MM.1S (cell line): ENCODE measurements at regions not wholly inside any gene's neighbourhood (a gene's known extent, or its start where the extent isn't known, plus 50 kb on each side); places are given as distances from the start of the nearest gene placed in this dataset.

Source experiments
- DNase-seq: peaks from one replicate; pipeline ENCODE4 v3.0.0-alpha.2; 2015
- H2AFZ ChIP-seq: fragments of 300-600 bp; sonication (generic); 2 replicates; pipeline ENCODE4 v1.6.0; 2016; ENCODE audit warnings: antibody characterized with exemption, low read length
- H3F3A ChIP-seq: fragments of 300-600 bp; sonication (generic); 2 replicates; pipeline ENCODE4 v1.6.1; 2016; ENCODE audit warnings: mild to moderate bottlenecking, antibody characterized with exemption, low read length, moderate library complexity, mixed read lengths; ENCODE audit not compliant: insufficient read depth
- H3K27ac ChIP-seq: fragments of 300-600 bp; sonication (generic); 2 replicates; pipeline ENCODE4 v1.5.1; 2016; ENCODE audit warnings: mild to moderate bottlenecking, low read length
- H3K27me3 ChIP-seq: fragments of 300-600 bp; sonication (generic); replicated peaks from 2 replicates; pipeline ENCODE4 v1.6.0; 2016; ENCODE audit warnings: low read length; ENCODE audit not compliant: insufficient read depth
- H3K36me3 ChIP-seq: fragments of 300-600 bp; sonication (generic); replicated peaks from 2 replicates; pipeline ENCODE4 v1.6.1; 2016; ENCODE audit warnings: mild to moderate bottlenecking, low read length, mixed read lengths; ENCODE audit not compliant: insufficient read depth
- H3K4me1 ChIP-seq: fragments of 300-600 bp; sonication (generic); 2 replicates; pipeline ENCODE4 v1.6.1; 2016; ENCODE audit warnings: low read length, mixed read lengths
- H3K4me2 ChIP-seq: fragments of 300-600 bp; sonication (generic); 2 replicates; pipeline ENCODE4 v1.6.0; 2016; ENCODE audit warnings: low read depth, low read length
- H3K4me3 ChIP-seq: fragments of 300-600 bp; sonication (generic); 2 replicates; pipeline ENCODE4 v1.5.1; 2016; ENCODE audit warnings: low read length, mixed read lengths
- H3K79me2 ChIP-seq: fragments of 300-600 bp; sonication (generic); 2 replicates; pipeline ENCODE4 v1.6.1; 2016; ENCODE audit warnings: mixed run types, low read length, mixed read lengths
- H3K9ac ChIP-seq: fragments of 300-600 bp; sonication (generic); 2 replicates; pipeline ENCODE4 v1.6.1; 2016; ENCODE audit warnings: low read length, mixed read lengths
- H3K9me2 ChIP-seq: fragments of 300-600 bp; sonication (generic); replicated peaks from 2 replicates; pipeline ENCODE4 v1.6.1; 2016; ENCODE audit warnings: mild to moderate bottlenecking, low read length, mixed read lengths; ENCODE audit not compliant: insufficient read depth
- H3K9me3 ChIP-seq: fragments of 300-600 bp; sonication (generic); replicated peaks from 2 replicates; pipeline ENCODE4 v1.6.1; 2016; ENCODE audit warnings: mild to moderate bottlenecking, low read length, mixed read lengths; ENCODE audit not compliant: insufficient read depth
- H4K20me1 ChIP-seq: fragments of 300-600 bp; sonication (generic); 2 replicates; pipeline ENCODE4 v1.6.1; 2016; ENCODE audit warnings: mild to moderate bottlenecking, low read length, moderate library complexity, mixed read lengths; ENCODE audit not compliant: insufficient read depth
- CTCF ChIP-seq: fragments of 300-600 bp; sonication (generic); IDR thresholded peaks from 2 replicates; pipeline ENCODE4 v1.5.1; 2016; ENCODE audit warnings: antibody characterized with exemption, low read length, mixed read lengths
- EZH2 ChIP-seq: fragments of 300-600 bp; sonication (generic); optimal IDR thresholded peaks from 2 replicates; pipeline ENCODE3; 2017; ENCODE audit warnings: low read depth, mild to moderate bottlenecking, antibody characterized with exemption, low read length, mixed read lengths
- EZH2phosphoT487 ChIP-seq: fragments of 300-600 bp; sonication (generic); IDR thresholded peaks from 2 replicates; pipeline ENCODE4 v1.6.1; 2018; ENCODE audit warnings: antibody characterized with exemption, low read length

GRCh38 chr12:105748806-105749600 lies 389.8 kb downstream of the NUAK1 start:
- Histone ChIP-seq H3K4me2 (no peak overlapping the region), H3K79me2 (no peaks in the 10 kb centered on the region), H3F3A (no peaks in the 10 kb centered on the region), H3K4me1 (no peaks in the 10 kb centered on the region), H3K36me3 (no peaks in the 10 kb centered on the region), H2AFZ (no peak overlapping the region), H3K4me3 (no peak overlapping the region), H3K27me3 (no peaks in the 10 kb centered on the region), H3K9ac (no peak overlapping the region), H3K27ac (no peak overlapping the region), H3K9me2 (no peaks in the 10 kb centered on the region), H3K9me3 (no peaks in the 10 kb centered on the region), H4K20me1 (no peaks in the 10 kb centered on the region)
- TF ChIP-seq EZH2phosphoT487, result no peak
- TF ChIP-seq CTCF, result no peak
- TF ChIP-seq EZH2, result no peak
- no peak for DNase-seq

- H2AFZ ChIP-seq, result no peak overlapping the region
- H3K9me2 ChIP-seq, result no peaks in the 10 kb centered on the region
- H3K4me2 ChIP-seq, result no peak overlapping the region
- H4K20me1 ChIP-seq, result no peaks in the 10 kb centered on the region
- no peak overlapping the region for H3K9ac ChIP-seq
- no peaks in the 10 kb centered on the region for H3K79me2 ChIP-seq
- DNase-seq, result no peak
- no peaks in the 10 kb centered on the region for H3K27me3 ChIP-seq
- no peaks in the 10 kb centered on the region for H3K36me3 ChIP-seq
- H3K9me3 ChIP-seq, result no peaks in the 10 kb centered on the region
- no peaks in the 10 kb centered on the region for H3K4me1 ChIP-seq
- no peak overlapping the region for H3K27ac ChIP-seq
- no peak overlapping the region for H3K4me3 ChIP-seq
- TF ChIP-seq CTCF (no peak), EZH2phosphoT487 (no peak), EZH2 (no peak)
- no peaks in the 10 kb centered on the region for H3F3A ChIP-seq
These were observed 388.7 kb downstream of the NUAK1 start for GRCh38 chr12:105750096-105750495.

- Histone ChIP-seq H2AFZ (no peak overlapping the region), H3K4me2 (no peak overlapping the region), H3K79me2 (no peaks in the 10 kb centered on the region), H3K36me3 (no peaks in the 10 kb centered on the region), H3K9ac (no peak overlapping the region), H3K27ac (no peak overlapping the region), H3F3A (no peaks in the 10 kb centered on the region), H3K9me3 (no peaks in the 10 kb centered on the region), H4K20me1 (no peaks in the 10 kb centered on the region), H3K9me2 (no peaks in the 10 kb centered on the region), H3K4me1 (no peaks in the 10 kb centered on the region), H3K27me3 (no peaks in the 10 kb centered on the region), H3K4me3 (no peak overlapping the region)
- no peak for DNase-seq
- TF ChIP-seq EZH2phosphoT487 (no peak), EZH2 (no peak), CTCF (no peak)
These were observed 384.4 kb downstream of the NUAK1 start for GRCh38 chr12:105754313-105754712.
